ENCODE measurements at regions not wholly inside any gene's neighbourhood (a gene's known extent, or its start where the extent isn't known, plus 50 kb on each side); places are given as distances from the start of the nearest gene placed in this dataset.

GRCh38 chr19:29268103-29268502 lies 55.2 kb upstream of the UQCRFS1 start:
- no peak for TF ChIP-seq CTCF (IDR thresholded peaks at IDR 0.05)
- no peak for TF ChIP-seq EP300 (IDR thresholded peaks at IDR 0.05)
- TF ChIP-seq POLR2A (IDR thresholded peaks at IDR 0.05), result no peak
